Stimulated activated CD4-positive, alpha-beta T cell treated with anti-CD3 and anti-CD28 coated beads, Interleukin-12 subunit alpha, Interleukin-12 subunit beta, amount 100 ng/mL, for 24 hours (primary cell): ENCODE measurements at regions not wholly inside any gene's neighbourhood (a gene's known extent, or its start where the extent isn't known, plus 50 kb on each side); places are given as distances from the start of the nearest gene placed in this dataset.

ENCODE experiments used
- DNase-seq, 2 experiments: peaks; one replicate each; pipeline ENCODE4 v3.0.0-alpha.2; 2020; ENCODE audit warnings: low read depth in 2 of 2

DNA sequence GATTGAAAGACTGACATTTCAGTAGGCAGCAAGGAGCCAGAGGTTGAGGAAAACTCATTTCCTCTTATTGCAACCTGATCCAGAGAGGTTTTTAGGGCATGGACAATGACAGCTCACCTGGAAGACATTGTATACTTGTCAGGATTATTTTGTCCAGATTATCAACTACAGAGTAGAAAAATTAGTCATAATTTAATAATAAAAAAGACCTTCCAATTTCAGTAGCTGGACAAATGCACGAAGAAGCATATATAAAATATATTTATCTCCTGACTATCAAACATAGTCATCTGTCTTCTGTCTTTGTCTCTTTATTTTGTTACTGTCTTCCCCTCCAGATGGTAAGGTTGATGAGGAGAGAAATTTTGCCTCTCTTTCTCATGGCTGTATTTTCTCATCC, 330.6 kb upstream of the RAG2 start:
- no peak for DNase-seq

DNA sequence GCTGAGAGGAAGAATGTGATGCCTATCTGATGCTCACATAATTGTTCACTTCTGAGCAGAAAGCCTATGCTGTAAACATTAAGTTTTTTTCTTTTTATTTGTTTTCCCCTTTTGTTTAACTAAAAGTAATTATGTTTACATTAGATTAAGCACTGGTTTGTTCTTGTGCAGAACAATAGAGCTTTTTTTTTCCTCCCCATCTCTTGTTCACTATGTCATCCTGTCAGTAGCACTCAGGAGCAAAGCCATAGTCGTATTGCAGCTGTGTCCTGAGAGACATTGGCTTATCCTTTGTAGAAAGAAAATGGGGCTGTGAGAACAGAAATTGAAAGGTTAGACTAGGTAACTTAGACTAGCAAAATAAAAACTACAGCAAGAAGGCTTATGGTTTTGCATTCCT, 301.8 kb upstream of the RAG2 start:
- DNase-seq = no peak

DNA sequence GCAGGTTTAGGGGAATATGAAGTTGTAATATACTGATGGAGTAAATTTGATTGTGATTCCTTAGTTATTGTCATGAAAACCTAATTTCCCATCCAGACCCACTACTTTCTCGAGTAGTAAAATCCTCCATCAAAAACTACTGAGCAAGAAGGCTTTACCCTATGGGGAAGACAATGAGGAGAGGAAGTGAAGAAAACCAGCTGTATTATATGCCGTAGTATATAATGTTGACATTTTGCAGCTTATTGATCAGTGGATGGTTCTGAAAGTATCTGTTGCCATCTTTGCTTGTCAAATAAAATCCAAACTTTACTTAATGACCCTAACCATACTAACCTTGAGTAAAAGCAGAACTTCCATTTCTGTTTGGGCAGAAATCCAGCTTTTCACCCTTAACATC, 292.8 kb upstream of the RAG2 start:
- no peak for DNase-seq

DNA sequence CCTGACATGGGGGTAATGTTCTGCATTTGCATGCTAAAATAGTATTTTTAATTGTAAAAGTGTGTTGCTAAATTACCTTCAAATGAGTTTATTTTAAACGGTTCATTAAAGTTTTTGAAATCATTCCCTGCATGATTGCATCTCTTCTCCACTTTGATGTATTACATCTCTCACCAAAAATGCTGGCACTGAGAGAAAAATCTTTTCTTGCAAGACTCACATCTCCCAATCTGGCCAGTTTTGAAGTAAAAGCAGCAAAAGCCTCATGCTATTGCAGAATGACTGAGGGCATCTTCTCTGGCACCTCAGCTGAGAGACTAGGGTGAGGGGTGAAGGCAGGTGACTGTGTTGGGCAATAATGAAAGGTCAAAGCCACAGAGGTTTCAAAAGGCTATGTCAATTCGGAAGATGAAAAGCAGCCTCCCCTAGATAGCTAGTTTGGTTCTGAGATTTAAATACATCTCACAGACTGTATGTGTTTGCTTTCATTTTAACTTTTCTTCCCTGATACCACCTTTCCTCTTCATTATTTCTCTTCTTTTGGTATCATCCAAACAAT, 292.2 kb upstream of the RAG2 start:
- DNase-seq = no peak

DNA sequence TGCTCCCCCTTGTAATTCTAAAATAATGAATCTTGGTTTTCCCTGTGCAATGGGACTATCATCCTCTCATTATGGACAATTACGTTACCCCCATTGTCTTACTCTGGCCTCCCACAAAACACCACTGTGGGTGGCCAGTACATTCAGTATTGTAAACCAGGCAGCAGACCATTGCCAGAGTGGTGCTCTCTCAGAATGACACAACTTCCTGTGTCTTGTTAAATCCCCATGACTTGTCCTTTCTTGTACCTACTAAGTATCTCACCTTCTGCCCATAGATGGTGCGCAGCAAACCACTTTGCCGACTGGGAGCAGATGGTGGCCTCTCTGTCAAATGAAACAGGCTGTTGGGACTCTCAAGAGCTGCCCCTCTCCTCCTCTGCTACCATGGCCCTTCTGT, 287.1 kb upstream of the RAG2 start:
- no peak for DNase-seq

DNA sequence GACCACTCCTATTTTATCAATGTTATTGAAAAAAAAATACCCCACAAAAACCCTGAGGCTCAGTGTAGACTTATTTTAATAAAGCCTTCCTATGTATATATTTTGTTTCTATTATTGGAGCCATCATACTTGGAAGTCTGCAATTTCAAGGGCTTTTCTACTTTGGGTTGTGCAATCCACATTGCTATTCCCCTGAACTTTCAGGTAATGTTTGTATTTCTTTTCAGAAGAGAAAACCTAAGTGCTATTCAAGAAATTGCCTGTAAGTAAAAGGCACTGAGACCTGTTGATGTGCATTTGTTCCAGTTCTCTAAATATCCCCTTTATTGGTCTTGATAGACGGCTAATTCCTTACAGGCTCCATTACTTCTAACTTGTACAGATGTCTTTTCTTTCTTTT, 280.7 kb upstream of the RAG2 start:
- DNase-seq = no peak

DNA sequence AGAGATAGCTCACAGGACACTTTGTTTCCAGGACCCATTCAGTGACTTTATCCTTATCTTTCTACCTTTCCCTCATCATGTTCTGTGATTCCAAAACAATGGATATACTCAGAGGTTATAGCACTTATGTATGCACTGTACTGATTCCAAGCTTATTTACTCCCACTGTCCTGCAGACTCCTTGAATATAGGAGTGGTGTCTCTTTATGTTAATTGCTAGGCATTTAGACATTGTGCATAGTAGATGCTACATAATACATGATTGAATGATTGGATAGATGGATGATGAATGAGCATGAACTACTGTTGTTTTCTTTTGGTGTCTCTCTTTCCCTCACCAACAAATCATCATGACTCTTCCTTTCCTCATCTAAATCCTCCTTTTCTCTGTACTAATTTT, 279.1 kb upstream of the RAG2 start:
- DNase-seq = no peak

DNA sequence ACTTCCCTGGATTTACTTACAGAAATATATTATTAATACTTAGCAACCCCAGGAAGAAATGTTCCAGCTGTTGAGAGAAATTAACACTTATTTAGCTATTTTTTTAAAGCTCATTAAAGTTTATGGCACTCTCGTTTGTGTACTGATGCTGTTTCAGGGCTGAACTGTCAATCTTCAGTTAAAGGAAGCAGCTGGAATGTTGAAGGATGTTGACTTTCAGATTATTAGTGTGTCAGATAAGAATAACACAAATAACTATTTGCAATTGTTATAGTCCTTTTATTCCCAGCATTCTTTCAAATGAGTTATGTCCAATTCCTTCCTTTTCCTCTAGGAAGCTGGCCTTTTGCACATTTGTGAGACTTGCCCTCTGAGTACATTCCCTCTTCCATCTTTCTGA, 278.2 kb upstream of the RAG2 start:
- no peak for DNase-seq

DNA sequence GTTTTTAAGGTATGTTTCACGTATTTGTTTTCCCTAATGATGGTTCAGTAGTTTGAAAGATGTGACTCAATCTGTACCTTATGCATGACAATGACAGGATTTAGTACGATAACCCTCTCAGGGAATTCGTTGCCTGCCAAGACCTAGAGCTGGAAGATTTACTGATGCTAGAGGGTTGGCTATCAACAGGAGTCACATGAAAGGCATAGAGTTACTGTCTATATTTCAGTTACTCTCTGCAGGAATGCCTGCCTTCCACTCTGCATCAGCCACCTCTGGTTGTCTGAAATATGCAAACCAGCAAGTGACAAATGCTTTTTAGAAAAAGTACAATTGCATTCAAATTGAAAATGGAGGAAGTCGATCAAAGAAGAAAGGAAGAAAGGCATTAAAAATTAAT, 276.3 kb upstream of the RAG2 start:
- DNase-seq = no peak

DNA sequence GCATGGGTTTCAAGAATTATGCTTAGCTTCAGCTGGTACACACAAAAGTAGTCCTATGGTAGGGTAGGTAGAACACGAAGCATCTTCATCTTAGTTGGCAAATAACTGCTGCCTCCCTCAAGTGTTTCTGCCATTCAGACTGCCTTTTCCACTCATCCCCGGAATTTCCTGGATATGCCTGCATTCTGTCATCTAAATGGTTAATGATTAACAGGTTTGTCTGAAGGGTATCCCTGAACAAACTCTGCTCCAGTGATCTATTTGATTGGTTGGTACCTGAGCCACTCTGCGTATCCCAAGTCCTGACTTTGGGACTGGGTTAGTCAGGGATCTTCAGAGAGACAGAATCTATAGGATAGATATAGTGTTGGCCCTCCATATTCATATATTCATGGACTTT, 272.3 kb upstream of the RAG2 start:
- DNase-seq = no peak

DNA sequence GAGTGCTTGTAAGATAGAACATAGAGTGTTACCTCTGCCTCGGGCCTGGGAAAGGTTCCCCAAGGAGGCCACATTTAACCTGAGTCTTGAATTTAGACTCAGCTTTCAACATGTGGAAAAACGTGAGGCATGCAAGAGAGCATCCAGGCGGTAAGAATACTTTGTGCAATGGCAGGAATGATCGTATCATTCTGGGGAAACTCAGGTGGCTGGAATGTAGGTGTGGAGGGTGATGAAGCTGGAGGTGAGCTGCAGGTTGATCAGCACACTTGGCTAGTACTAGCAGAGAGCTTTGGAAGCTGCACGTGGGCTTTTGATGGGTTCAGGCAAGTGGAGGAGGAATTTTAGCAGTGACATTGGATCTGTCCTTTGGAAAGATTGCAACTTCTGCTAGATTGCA, 270.3 kb upstream of the RAG2 start:
- no peak for DNase-seq

DNA sequence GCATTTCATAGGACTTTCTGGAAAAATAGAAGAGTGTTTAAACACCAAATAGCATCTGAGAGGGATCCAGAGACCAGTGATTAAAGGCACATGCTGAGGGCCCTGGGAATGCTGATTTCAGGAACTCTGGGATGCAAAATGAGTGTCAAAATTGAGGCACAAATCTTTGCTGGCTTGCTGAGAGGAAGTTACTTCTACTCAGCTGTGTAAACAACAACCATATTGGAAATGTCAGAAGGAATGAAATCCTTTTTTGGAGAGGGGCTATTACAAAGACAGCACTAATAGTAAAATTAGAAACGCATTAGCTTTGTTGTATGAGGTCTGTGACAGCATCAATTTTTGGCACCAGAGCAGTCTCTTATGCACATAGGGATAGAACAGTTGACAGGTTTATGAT, 267.8 kb upstream of the RAG2 start:
- DNase-seq = no peak

DNA sequence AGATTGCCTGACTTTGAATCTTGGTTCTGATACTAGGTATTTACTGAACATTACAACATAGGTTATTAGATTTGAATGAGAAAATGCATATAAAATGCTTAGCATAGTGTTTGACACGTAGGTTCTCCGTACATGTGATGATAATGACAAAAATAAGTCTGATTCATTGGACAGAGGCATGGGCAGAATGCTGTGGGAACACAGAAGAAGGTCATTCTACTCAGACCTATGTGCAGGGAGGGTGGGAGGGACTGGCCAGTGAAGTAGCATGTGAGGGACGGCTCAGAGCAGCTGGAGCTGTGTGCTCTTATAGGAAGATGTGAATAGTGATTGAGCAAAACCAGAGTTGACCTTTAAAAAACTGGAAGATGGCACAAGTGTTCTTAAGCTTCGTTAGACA, 256.8 kb upstream of the RAG2 start:
- DNase-seq = no peak

DNA sequence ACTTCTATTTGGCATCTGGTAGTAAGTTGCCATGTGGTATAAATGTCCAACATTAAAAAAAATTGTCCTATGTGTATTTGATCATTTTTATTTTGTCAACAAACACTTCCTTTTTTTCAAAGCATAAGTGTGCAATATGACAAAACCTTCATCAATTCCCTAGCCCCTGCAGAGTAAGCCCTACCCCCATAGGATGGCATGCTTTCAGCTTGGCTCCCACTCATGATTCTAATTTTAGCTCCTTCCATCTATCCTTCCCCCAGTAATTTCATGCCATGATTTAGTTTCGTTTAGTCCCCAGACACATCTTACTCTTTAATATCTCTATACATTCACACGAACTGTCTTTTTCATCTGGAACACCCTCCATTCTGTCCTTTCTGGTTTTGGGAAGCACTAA, 250.6 kb upstream of the RAG2 start:
- no peak for DNase-seq

DNA sequence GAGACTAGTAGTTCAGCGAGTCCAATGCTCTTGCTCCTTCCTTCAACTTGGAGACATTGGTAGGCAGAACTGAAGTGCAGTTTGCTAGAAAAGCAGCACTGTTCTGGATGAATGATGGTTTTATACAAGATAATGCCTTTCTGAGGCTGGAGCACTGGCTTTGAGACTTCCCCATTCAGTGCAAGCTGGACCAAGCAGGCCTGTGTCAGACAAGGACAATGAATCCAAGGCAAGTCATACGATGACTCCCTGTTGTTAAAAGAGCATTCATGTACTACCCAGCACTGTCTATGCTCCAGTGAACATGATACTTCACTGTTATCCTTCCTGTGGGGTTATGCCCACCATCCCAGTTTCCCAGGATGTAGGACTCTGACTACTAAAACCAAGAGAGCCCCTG, 242.3 kb upstream of the RAG2 start:
- no peak for DNase-seq

DNA sequence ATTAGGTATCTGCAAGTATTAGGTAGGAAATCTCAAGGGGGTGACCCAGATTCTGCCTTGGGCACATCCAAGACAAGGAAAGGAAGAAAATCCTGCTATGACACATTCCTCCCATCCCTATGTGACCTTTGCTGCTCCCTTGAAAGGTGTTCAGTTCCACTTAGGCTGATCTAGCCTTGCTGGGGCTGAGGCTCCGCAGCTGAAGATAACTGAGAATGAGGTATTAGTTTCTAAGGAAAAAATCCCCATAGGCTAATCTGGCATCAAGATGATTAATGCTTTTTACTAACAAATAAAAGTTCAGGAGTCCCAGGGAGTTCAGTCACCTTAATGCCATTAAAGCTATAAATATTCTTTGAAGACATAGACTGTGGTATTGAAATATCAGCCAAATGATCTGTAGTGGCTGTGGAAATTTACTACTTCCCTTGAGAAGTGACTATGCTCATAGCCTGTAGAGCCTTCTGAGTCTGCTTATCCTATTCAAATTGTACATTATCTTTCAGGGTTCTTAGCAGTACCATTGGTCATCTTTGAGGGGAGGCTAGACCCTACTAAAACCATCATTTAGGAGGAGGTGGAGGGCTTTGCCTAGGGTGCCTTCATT, 239.9 kb upstream of the RAG2 start:
- DNase-seq = no peak

DNA sequence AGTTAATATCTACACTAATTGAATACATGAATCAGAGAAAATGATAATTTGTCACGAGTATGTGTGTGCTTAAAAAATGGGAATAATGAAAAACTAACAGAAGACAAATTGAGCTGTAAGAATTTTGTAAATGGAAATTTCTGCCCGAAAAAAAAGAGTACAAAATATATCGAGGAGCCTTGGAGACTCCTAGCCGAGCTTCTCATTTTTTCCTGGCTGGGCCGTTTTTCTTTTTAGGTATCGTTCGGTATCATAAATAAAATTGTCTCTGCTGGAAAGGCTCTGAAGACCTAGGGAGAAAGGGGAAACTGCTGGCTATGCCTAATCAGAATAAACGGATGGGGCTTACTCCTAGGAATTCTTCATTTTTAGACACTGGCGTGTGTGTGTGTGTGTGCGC, 227.2 kb upstream of the RAG2 start:
- no peak for DNase-seq

DNA sequence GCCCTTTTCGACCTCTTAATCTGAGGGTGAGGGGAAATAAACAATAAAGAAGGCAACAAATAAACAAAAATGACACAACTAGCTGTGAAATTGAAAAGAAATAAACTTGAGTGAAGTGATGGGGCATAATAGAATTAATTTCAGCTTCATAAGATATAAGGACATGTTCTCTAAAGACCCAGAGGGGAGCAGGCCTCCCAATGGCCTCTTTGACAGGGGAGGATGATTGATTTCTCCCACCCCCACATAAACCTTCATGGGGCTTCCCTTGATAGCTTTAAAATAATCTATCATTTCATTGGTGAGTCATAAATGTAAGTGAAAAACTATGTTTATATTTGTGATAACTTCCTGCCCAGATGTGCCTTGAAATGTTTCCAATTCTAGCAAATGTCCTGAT, 226.3 kb upstream of the RAG2 start:
- DNase-seq = no peak

DNA sequence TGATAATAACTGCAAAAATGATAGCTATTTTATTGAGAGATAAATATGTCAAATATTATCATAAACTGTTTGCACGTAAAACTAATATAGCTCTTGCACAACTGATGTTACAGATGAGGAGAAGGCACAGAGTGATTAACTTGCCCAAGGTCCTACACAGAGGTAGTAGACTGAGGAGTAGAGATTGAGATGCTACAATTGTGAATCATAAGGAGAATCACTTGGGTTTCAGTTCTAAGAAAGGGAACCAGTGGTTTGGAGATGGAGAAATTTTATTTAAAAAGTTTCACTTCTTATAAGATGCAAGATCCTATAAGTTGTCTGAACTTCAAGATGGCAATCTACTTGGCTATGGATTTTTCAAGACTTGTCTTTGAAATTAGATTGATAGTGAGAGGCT, 224.8 kb upstream of the RAG2 start:
- no peak for DNase-seq

DNA sequence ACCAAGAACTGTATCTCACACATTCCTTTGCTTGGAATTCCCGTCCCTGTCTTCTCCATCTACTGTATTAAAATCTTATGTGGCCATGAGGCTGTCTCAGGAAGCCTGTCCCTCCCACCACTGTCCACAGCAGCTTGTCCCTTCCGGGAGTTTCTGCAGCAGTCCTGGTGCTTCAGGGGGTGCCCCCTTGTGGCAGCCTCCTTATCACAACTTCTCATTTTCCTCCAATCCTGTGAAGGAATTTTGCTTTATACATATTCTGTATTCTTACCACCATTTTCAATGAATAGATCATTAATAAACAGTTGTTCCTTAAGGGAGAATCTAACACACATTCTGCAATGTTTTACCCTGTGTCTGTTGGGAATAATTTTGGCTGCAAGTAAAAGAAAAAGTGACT, 220.4 kb upstream of the RAG2 start:
- DNase-seq = no peak

DNA sequence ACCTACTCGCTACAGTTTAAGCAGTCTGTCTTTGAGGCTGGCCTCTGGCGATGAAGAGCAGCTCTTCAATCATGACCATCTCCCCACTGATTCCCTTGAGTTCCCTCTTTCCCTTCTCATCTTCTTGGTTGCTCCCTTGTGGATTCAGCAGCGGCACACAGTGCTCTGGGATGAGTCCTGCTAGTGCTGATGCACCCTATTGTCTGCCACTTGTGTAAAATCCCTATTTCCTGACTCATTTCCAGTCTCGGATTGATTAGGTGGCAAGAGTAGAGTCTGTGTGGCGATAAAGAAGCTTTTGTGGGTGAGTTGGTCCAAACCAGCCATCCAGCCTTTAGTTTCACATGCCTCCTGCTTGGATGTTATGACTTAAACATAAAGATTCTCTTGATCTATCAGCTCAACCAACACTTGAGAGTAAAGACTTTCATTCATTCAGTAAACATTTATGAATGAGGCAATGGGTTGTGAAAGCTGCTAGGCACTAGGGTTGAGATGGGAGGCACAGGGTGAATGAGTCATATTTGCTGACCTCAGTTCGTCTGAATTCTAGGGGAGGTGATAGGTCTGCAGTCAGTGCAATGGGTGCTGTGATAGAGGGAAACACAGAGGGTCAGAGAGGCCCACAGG, 219.4 kb upstream of the RAG2 start:
- no peak for DNase-seq

DNA sequence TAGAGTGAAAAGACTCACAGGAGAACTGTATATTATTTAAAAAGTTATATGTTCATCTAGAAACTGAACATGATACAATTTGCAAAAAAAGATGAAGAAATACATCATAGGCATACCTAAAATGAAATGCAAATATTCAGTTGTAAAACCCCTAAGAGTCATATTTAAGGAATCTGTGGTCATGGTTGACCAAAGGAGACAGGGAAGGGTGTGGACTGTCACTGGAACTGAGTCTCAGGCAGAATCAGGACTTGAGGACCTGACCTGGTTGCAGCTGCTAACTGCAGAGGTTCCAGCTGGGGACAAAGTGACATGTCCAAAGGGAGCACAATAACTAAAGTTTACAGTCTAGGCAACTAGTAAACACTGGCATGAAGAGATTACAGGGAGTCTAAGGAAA, 211.3 kb upstream of the RAG2 start:
- no peak for DNase-seq

DNA sequence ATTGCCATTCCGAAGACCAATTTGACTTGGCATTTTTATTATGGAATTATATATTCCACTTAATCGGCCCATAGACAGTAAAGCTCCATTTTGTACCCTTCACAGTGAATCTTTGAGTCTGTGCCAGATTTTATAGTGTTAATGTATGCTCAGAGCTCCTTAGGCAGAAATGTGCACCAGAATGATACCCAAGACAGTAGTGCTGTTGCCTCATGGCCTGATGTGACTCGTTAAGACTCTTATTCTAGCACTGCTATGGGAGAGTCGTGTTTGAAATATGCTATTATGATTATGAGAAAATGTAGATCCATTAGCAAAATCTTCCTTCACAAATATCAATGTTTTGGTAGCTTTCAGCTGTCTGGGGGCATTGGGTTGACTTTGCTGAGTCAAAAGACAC, 209.8 kb upstream of the RAG2 start:
- no peak for DNase-seq

DNA sequence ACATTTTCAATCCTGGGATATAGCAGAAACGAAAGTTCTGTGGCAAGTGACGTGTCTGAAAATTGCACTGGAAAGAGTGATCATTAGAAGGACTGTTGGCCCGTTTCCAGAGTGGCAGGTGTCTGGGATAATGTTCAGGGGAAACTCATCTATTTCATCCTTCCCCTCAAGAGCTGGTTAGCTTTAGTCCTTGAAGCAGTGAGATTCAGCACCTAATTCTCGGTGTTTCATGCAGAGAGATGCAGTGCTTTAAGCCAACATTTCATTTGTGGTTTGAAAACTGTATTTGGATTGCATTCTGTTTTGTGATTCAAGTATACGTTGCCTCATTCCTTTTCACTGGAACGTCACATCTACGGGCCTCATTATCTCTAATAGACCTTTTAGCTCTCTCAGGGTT, 205.0 kb upstream of the RAG2 start:
- no peak for DNase-seq
